ENCODE measurements at regions not wholly inside any gene's neighbourhood (a gene's known extent, or its start where the extent isn't known, plus 50 kb on each side); places are given as distances from the start of the nearest gene placed in this dataset.

DNA sequence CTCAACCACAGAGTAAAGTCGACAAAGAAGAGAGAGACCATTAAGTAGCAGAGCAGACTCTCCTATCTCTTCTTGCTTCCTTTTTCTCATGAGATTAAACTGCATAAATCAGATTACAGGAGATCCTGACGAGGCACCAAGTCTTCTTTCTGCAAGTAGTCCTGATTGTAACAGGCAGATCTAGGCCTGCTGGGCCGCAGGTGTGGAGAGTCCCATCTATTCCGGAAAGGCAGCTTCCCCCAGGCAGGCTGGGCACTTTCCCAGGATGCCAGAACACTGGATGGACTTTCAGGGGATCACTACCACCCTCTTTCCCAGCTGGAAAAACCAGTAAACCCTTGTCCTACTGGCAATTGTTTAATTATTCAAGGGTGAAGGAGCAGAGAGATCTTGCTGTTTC is 173.0 kb upstream of the CADM1 start:
- Histone ChIP-seq H3K4me1 (peaks cover 0 to 6% (median 0%) of the 10 kb centered on the region in 4 donors), H3K27ac (no peak overlapping the region), H3K4me3 (no peak overlapping the region), H3K36me3 (no peaks in the 10 kb centered on the region), H3K9me3 (no peaks in the 10 kb centered on the region), H3K27me3 (no peaks in the 10 kb centered on the region)
- TF ChIP-seq, protein P1, sequence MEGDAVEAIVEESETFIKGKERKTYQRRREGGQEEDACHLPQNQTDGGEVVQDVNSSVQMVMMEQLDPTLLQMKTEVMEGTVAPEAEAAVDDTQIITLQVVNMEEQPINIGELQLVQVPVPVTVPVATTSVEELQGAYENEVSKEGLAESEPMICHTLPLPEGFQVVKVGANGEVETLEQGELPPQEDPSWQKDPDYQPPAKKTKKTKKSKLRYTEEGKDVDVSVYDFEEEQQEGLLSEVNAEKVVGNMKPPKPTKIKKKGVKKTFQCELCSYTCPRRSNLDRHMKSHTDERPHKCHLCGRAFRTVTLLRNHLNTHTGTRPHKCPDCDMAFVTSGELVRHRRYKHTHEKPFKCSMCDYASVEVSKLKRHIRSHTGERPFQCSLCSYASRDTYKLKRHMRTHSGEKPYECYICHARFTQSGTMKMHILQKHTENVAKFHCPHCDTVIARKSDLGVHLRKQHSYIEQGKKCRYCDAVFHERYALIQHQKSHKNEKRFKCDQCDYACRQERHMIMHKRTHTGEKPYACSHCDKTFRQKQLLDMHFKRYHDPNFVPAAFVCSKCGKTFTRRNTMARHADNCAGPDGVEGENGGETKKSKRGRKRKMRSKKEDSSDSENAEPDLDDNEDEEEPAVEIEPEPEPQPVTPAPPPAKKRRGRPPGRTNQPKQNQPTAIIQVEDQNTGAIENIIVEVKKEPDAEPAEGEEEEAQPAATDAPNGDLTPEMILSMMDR (IDR thresholded peaks at IDR 0.05) = no peak
- no peak for DNase-seq
- intact Hi-C loops (cut with DNase I; ENCODE audit: low total_unique reads) = no loop called here

DNA sequence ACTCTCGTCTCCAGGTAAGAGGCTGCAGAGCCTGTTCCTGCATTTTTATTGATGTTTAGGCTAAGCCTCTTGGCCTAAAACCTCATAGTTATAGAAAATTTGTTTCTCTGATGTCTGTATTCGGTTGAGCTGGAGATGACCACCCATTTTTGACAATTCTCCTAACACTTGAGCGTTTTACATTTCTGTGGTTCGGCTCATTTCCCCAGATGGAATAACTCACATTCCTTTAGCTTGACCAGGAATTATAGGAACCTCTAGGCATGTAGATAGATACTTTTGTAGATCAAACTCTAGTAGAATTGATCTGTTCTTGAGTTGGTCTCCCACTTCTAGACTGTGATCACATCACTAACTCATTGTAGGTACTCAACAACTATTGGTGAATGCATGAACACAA is 172.6 kb upstream of the CADM1 start:
- TF ChIP-seq, protein P1 (IDR thresholded peaks at IDR 0.05) = no peak
- intact Hi-C loops (cut with DNase I; ENCODE audit: low total_unique reads) = no loop called here
- DNase-seq = no peak
- no peaks in the 10 kb centered on the region for H3K36me3 ChIP-seq
- H3K9me3 ChIP-seq = no peaks in the 10 kb centered on the region
- peaks cover 0 to 6% (median 0%) of the 10 kb centered on the region in 4 donors for H3K4me1 ChIP-seq
- no peak overlapping the region for H3K4me3 ChIP-seq
- no peaks in the 10 kb centered on the region for H3K27me3 ChIP-seq
- H3K27ac ChIP-seq = no peak overlapping the region

DNA sequence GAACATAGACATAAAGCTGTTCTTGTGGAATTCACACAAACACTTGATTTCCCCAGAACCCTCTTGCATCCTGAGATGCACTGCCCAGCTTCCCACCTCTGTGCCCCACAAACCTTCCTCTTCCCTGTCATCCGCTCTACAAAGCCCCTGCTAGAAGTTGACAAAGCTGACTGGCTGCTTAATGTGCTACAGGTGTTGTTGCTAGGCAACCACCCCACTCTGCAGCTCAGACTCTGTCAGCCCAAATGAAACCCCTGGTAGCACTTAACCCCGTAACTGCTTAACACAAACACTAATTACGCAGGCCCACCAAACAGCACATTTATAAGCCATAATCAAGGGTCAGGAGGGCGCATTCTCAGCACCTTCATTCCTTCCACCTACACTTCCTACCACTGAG is 172.0 kb upstream of the CADM1 start:
- TF ChIP-seq, protein P1 (IDR thresholded peaks at IDR 0.05) = no peak
- Histone ChIP-seq H3K4me3 (no peak overlapping the region), H3K27me3 (no peaks in the 10 kb centered on the region), H3K9me3 (no peaks in the 10 kb centered on the region), H3K27ac (no peak overlapping the region), H3K4me1 (peaks cover 0 to 6% (median 0%) of the 10 kb centered on the region in 4 donors), H3K36me3 (no peaks in the 10 kb centered on the region)
- DNase-seq = no peak
- intact Hi-C loops (cut with DNase I; ENCODE audit: low total_unique reads) = no loop called here

DNA sequence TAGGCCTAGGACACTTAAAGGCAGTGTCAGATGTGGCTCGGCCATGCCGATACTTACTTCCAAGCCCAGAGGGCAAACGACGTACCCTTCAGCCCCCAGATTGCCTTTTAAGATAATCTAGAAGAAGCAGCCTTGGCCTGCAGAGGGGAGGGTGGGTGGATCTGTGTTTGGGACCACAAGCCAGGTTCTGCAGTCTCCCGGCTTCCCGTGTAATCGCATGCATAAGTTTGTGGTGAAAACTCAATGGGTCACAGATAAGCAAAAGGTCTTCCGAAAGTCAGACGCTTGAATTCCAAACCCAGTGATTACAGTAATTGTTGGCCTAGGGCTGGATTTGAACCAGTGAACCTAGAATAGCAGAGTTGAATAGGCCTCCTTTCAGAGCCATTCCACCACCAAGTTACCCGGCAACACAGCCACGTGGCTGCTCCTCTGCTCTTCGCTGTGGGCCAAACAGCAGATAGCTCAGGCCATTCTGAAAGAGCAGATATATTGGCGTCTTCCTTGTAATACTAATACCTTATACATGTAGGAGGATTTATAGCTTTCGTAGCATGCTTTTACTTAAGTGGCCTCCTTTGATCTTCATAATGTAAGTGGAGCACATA is 170.8 kb upstream of the CADM1 start:
- no peak overlapping the region for H3K27ac ChIP-seq
- H3K27me3 ChIP-seq = peaks cover 0 to 8% of the 10 kb centered on the region in 2 donors
- DNase-seq = no peak
- H3K4me3 ChIP-seq = no peak overlapping the region
- TF ChIP-seq, protein P1 (IDR thresholded peaks at IDR 0.05) = no peak
- no peaks in the 10 kb centered on the region for H3K9me3 ChIP-seq
- no peaks in the 10 kb centered on the region for H3K36me3 ChIP-seq
- peaks cover 0 to 6% (median 0%) of the 10 kb centered on the region in 4 donors for H3K4me1 ChIP-seq
- intact Hi-C loops (cut with DNase I; ENCODE audit: low total_unique reads) = no loop called here

DNA sequence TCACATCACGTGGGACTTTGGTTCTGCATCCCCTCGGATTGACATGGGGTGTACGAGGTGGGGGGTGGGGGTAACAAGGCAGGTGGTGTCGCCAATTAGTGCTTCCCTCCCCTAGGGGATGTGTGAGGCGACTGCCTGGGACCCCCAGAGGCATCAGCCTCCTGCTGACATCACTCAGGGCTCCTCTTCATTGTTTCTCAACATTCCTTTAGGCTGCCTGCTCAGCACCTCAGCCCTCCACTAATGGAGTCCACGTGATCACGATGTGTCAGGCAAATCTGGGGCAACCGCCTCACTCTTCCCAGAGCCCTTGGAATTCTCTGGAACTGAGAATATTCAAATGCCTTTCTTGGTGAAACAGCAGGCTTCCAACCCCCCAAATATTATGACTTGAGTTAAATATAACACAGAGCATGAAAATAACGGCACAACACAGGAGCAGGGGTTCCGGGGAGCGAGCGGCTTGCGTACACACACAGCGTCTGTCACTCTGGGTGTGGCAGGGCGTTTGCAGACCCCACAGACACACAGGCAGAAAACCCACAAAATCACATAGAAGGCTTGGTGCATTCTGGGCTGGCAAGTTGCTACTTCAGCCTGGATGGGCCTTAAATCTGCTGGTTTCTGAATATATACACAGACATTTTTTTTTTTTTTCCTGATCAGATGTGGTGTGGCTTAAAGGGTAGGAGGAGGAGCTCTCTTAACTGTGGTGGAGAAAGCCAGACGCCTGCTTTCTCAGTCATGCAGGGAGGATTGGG is 170.1 kb upstream of the CADM1 start:
- Histone ChIP-seq H3K4me1 (peaks cover 0 to 6% (median 0%) of the 10 kb centered on the region in 4 donors), H3K4me3 (no peak overlapping the region), H3K36me3 (no peaks in the 10 kb centered on the region), H3K27ac (no peak overlapping the region), H3K27me3 (peaks cover 0 to 14% of the 10 kb centered on the region in 2 donors), H3K9me3 (no peaks in the 10 kb centered on the region)
- TF ChIP-seq, protein P1 (IDR thresholded peaks at IDR 0.05) = no peak
- no peak for DNase-seq
- intact Hi-C loops (cut with DNase I; ENCODE audit: low total_unique reads) = no loop called here
